MCF 10A (cell line): ENCODE measurements at regions not wholly inside any gene's neighbourhood (a gene's known extent, or its start where the extent isn't known, plus 50 kb on each side); places are given as distances from the start of the nearest gene placed in this dataset.

Source experiments
- BruUV-seq: library from RNA; stranded (reverse); fragments of 400-500 nt; replicated peaks from 2 replicates; lab custom pipeline; 2021; lab: Mats Ljungman, UMichigan
- CTCF ChIA-PET: fragments of 300-600 bp; sonication (Branson Sonifier 250); formaldehyde crosslinking; extraction: SDS; loops from one replicate; lab custom pipeline; 2021; ENCODE audit warnings: antibody characterized with exemption, inconsistent platforms; lab: Yijun Ruan, JAX
- POLR2A ChIA-PET: fragments of 300-600, 350-650 bp; sonication (Branson Sonifier 250); formaldehyde crosslinking; extraction: SDS; loops from one replicate; lab custom pipeline; 2020; ENCODE audit warnings: antibody characterized with exemption, inconsistent platforms; lab: Yijun Ruan, JAX
- DNase-seq: peaks from one replicate; pipeline ENCODE4 v3.0.0-alpha.2; 2018; ENCODE audit not compliant: unreplicated experiment
- H3K27ac Mint-ChIP-seq: one replicate; pipeline ENCODE4 v1.8.0; 2022; ENCODE audit warnings: mild to moderate bottlenecking, low read depth, mixed read lengths; ENCODE audit not compliant: unreplicated experiment
- H3K27me3 Mint-ChIP-seq: one replicate; pipeline ENCODE4 v1.8.0; 2022; ENCODE audit warnings: mixed read lengths; ENCODE audit not compliant: insufficient read depth, unreplicated experiment
- H3K36me3 Mint-ChIP-seq: one replicate; pipeline ENCODE4 v1.8.0; 2022; ENCODE audit warnings: mild to moderate bottlenecking, moderate library complexity, mixed read lengths; ENCODE audit not compliant: insufficient read depth, unreplicated experiment
- H3K4me1 Mint-ChIP-seq: one replicate; pipeline ENCODE4 v1.8.0; 2022; ENCODE audit warnings: mixed read lengths; ENCODE audit not compliant: insufficient read depth, unreplicated experiment
- H3K4me3 Mint-ChIP-seq: one replicate; pipeline ENCODE4 v1.8.0; 2022; ENCODE audit warnings: mild to moderate bottlenecking, moderate library complexity, mixed read lengths; ENCODE audit not compliant: unreplicated experiment
- H3K9me3 Mint-ChIP-seq: one replicate; pipeline ENCODE4 v1.8.0; 2022; ENCODE audit warnings: mixed read lengths; ENCODE audit not compliant: unreplicated experiment
- intact Hi-C: fragments of 100-400 bp; cut with micrococcal nuclease; formaldehyde crosslinking; loops from 2 replicates; pipeline ENCODE4 v1.14.1; 2022
- TF ChIP-seq, protein P1 (sequence below): fragments of 200-600 bp; IDR thresholded peaks from one replicate; pipeline ENCODE4 v1.8.0; 2022; ENCODE audit warnings: antibody characterized with exemption, mild to moderate bottlenecking; ENCODE audit not compliant: unreplicated experiment

DNA sequence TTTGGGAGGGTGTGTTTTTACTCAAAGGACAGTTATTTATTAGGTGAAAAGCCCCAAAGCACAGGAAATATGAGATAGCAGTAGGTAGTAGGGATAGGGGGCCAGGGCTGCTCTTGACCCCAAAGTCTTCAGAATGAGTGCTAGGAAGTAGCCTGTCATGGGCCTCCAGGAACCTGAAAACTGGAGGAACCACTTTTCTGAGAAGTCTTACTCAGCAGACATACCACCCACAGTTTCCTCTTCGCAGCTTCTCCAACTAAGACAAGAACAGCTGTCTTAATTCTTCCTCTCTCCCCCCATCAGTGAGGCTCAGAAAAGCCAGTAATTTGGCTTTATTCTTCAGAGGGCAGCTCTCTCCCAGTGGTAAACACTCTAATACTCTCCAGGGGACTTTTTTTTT lies 84.0 kb upstream of the CTSC start:
- Mint-ChIP-seq H3K4me3 (no peak overlapping the region), H3K27me3 (no peaks in the 10 kb centered on the region), H3K9me3 (no peaks in the 10 kb centered on the region), H3K4me1 (peaks cover 17% of the 10 kb centered on the region), H3K27ac (peak overlapping the region; percentile 29), H3K36me3 (peaks cover 6% of the 10 kb centered on the region)
- BruUV-seq = no TSS peak
- POLR2A ChIA-PET = interaction anchor here (0.7 to 1.8 kb wide), 6 partner anchors 10 to 116 kb away, joined by 3 to 11 read pairs (median 4); partner anchors contain the start of gene CTSC
- intact Hi-C loops = loop anchor here (2.0 to 5.0 kb wide), 2 partner anchors 85 to 189 kb away; partner anchors contain the start of gene CTSC
- TF ChIP-seq, protein P1, sequence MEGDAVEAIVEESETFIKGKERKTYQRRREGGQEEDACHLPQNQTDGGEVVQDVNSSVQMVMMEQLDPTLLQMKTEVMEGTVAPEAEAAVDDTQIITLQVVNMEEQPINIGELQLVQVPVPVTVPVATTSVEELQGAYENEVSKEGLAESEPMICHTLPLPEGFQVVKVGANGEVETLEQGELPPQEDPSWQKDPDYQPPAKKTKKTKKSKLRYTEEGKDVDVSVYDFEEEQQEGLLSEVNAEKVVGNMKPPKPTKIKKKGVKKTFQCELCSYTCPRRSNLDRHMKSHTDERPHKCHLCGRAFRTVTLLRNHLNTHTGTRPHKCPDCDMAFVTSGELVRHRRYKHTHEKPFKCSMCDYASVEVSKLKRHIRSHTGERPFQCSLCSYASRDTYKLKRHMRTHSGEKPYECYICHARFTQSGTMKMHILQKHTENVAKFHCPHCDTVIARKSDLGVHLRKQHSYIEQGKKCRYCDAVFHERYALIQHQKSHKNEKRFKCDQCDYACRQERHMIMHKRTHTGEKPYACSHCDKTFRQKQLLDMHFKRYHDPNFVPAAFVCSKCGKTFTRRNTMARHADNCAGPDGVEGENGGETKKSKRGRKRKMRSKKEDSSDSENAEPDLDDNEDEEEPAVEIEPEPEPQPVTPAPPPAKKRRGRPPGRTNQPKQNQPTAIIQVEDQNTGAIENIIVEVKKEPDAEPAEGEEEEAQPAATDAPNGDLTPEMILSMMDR = no peak
- DNase-seq = no peak
- CTCF ChIA-PET = interaction anchor here (0.6 to 1.5 kb wide), 4 partner anchors 10 to 241 kb away, joined by 3 to 5 read pairs (median 4); no protein-coding TSS in a partner anchor

DNA sequence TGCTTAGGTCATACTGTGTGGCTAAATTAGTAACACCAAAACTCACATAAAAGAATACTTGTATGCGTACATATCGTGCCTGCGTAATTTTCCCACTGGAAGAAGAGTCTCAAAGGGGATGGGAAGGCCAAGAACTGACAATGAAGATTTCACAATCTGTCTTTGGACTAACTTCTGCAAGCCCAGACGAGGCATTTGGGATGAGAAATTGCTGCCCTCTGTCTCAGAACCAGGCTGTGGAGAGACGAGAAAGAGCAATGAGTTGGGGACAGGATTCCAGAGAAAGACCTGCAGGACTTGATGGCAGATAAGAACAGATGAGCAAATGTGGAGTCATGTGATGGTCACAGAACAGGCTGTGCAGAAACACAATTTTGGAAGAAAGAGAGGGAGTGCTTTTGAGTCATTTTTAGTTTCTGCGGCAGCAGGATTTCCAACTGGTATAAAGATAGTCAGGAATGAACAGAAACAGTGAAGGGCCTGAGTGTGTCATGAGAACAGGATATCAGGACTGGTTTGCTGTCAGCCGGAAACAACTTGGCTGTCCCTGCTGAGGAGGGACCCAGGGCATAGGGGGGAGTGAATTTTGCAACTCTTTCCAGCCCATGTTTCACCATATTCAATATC lies 82.7 kb upstream of the CTSC start:
- intact Hi-C loops = loop anchor here (2.0 to 5.0 kb wide), 2 partner anchors 83 to 188 kb away; partner anchors contain the start of gene CTSC

DNA sequence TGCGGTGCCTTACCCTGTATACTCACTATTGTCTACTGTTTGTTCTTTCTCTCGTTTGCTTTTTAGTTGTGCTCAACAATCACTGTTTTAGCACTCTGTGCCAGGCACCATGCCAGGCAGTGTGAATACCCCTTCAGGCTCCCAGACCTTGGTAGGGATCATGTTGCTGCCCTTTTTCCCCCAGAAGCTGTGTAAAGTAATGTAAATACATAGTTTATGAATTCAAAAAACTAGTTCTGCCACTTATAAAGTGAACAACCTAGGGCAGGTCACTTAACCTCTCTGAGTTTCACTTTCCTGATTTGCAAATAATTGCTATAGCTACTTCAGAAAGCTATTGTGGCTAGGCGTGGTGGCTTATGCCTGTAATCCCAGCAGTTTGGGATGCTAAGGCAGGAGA lies 81.0 kb upstream of the CTSC start:
- Mint-ChIP-seq H3K9me3 (no peaks in the 10 kb centered on the region), H3K4me1 (peaks cover 31% of the 10 kb centered on the region), H3K27me3 (no peaks in the 10 kb centered on the region), H3K4me3 (no peak overlapping the region), H3K27ac (no peak overlapping the region), H3K36me3 (no peaks in the 10 kb centered on the region)
- intact Hi-C loops = loop anchor here (10.0 kb wide), 1 partner anchor 244 kb away; the partner anchor contains the start of gene RAB38
- DNase-seq = no peak
- ChIA-PET POLR2A (interaction anchor here (0.6 to 2.0 kb wide), 6 partner anchors 8 to 120 kb away, joined by 3 to 18 read pairs (median 4); partner anchors contain the start of gene CTSC), CTCF (interaction anchor here (0.6 to 1.2 kb wide), 5 partner anchors 8 to 125 kb away, joined by 3 to 6 read pairs (median 3); no protein-coding TSS in a partner anchor)
- no TSS peak for BruUV-seq
- TF ChIP-seq, protein P1 = no peak

More for the DNA sequence above, 82.7 kb upstream of the CTSC start:
- TF ChIP-seq, protein P1 = no peak
- Mint-ChIP-seq H3K36me3 (peaks cover 6% of the 10 kb centered on the region), H3K9me3 (no peaks in the 10 kb centered on the region), H3K27me3 (no peaks in the 10 kb centered on the region), H3K4me1 (peaks cover 19% of the 10 kb centered on the region), H3K4me3 (peak overlapping the region; percentile 48), H3K27ac (peak overlapping the region; percentile 29)
- DNase-seq = peak; percentile 91
- no TSS peak for BruUV-seq
- CTCF ChIA-PET = no interaction called here
- POLR2A ChIA-PET = interaction anchor here (1.6 kb wide), 1 partner anchor 11 kb away, joined by 5 read pairs; no protein-coding TSS in a partner anchor

DNA sequence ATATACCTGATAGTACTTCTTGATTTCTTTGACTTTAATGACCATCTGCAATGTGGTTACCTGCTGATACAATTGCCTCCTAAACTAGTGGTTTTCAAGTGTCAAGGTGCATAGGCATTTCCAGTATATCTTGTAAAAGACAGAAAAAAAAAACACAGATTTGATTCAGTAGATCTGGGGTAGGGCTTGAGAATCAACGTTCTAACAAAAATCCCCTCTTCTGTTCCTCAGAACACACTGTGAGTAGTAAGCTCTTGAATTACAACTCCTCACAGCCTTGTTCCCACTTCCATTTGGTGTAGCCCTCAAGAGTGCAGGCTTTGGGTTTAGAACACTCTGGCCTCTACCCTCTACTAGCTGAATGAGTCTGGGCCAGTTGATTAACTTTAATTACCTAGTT lies 78.0 kb upstream of the CTSC start:
- Mint-ChIP-seq H3K4me1 (peaks cover 41% of the 10 kb centered on the region), H3K27ac (no peak overlapping the region), H3K27me3 (no peaks in the 10 kb centered on the region), H3K9me3 (no peaks in the 10 kb centered on the region), H3K36me3 (no peaks in the 10 kb centered on the region), H3K4me3 (no peak overlapping the region)
- CTCF ChIA-PET = interaction anchor here (0.7 kb wide), 1 partner anchor 129 kb away, joined by 3 read pairs; no protein-coding TSS in a partner anchor
- no TSS peak for BruUV-seq
- intact Hi-C loops = loop anchor here (10.0 kb wide), 1 partner anchor 241 kb away; the partner anchor contains the start of gene RAB38
- POLR2A ChIA-PET = interaction anchor here (1.0 to 2.2 kb wide), 3 partner anchors 11 to 78 kb away, joined by 5 to 12 read pairs (median 7); partner anchors contain the start of gene CTSC
- TF ChIP-seq, protein P1 = no peak
- DNase-seq = no peak
